ELF-1 (cell line): ENCODE measurements at regions not wholly inside any gene's neighbourhood (a gene's known extent, or its start where the extent isn't known, plus 50 kb on each side); places are given as distances from the start of the nearest gene placed in this dataset.

Source experiments
- DNase-seq: peaks from one replicate; pipeline ENCODE4 v3.0.0-alpha.2; 2016; ENCODE audit warnings: low read depth, low spot score

DNA sequence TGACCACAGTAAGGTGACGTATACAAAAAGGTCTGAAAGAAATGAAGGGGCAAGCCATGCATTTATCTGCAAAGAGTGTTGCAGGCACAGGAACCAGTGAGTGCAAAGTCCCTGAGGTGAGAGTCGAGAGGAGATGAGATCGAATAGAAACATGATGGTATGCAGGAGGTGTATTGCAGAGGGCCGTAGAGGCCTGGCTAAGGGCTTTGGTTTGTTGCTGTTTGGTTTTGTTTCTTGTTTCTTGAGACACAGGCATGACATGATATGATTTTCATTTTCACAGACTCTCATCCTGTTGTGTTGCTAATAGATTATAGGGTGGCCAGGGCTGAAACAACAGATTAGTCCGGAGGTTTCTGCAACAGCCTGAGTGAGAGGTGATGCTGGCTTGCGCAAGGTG, 80.4 kb downstream of the HSPH1 start:
- no peak for DNase-seq

DNA sequence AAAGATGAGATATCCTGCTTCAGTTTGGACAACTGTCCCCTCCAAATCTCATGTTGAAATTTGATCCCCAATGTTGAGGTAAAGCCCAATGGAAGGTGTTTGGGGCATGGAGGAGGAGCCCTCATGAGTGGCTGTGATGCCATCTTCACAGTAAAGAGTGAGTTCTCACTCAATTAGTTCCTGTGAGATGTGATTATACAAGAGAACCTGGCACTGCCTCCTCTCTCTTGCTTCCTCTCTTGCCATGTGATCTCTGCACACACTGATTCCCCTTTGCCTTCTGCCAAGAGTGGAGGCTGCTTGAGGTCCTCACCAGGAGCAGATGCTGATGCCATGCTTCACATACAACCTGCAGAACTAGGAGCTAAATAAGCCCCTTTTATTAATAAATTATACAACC, 86.9 kb downstream of the HSPH1 start:
- DNase-seq, result no peak

DNA sequence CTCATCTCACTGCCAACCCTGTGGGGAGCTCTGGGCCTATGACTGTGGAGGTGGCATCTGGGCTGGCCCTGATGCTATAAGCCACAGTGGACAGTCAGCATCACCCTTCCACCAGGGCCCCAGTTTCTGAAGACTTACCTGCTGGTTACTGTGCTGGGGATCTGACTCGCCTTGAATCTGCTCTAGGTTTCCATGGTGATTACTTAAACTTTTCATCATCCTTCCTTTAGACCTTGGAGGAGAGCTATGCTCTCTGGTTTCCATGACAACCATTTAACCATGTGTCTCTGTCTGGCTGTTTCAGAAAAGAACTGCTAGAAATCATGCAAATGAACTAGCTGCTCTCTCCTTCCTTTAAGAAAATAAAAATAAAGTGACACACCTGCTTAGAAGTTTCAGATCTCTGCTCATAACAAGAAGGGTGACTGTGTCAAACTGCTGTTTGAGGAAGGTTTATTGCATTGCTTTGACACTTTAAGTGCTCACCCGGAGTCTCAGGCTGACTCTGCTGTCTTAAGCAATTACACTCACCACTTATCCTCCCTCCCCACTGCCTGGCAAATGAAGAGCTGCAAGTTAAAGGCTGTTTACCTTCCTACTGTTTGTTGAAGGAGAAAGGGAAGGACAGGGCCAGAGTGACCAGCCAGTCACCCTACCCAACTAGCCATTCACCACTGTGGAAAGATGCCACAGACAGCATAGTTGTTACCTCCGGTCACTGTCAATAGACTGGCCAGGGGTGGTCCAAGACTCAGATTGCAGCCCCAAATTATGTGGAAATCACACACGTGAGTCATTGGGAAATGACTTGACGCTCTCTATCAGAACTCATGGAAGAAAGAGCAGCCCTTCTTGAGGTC, 87.6 kb downstream of the HSPH1 start:
- no peak for DNase-seq

DNA sequence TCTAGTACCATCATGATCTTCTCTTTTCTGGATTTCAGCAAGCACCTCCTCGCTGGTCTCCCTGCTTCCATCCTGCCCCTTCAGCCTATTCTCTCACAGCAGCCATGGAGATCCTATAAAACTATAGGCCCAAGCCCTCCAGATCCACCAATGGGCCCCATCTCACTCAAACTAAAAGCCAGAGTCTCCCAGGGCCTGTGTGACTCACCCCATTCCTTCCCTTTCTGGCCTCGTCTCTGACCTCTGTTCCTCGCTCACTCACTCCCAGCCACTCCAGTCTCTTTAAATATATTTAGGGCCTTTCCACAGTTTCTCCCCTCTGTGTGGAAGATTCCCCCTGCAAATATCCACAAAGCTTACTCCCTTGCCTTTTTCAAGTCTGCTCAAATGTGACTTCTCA, 89.7 kb downstream of the HSPH1 start:
- DNase-seq, result no peak

- peak; percentile 63 for DNase-seq
Observed at GRCh38 chr13:31069808-31070534, 91.7 kb downstream of the HSPH1 start.

DNA sequence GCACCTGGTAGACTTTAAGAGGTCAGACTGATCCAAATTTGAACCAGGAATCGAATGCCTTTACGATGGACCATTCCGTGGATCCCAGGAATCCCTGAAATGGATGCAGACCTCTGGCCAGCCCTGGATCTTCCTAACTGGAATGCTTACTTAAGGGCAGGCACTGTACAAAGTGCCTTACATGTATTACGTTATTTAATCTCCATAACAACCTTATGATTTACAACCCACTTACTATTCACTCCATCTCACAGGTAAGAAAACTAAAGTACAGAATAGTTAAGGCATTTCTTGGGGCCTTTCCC, 93.6 kb downstream of the HSPH1 start:
- no peak for DNase-seq

DNA sequence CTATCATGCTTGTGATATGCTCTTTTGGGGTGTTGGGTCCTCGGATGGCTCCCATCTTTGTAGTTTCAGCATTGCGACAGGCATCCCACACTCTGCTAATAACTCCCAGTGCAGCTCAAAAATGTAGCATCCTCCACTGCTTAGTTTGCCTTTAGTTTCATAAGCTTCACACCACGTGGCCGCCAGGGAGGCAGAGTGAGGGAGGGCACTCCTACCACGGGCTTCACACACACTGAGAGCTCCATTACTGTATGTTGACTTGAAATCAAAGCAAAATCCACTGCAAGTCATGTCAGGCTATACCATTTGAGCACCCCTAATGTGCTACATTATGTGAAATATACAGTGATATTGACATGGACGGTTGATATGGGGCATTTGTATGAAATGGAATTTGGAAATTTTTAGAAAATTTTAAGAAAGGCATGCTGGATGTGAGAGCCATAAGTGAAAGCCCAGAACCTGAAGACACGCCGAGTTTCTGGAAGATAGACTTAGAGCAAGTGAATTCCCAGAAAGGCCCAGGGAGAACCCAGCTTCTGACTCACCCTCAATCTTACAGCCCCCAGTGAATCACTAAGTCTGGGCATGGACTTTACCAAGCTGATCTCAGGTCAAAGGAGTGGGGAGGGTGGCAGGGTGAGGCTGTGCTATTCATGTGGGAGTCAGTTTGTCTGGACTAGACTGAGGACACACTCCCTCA, 94.1 kb downstream of the HSPH1 start:
- no peak for DNase-seq

GRCh38 chr13:31064636-31065035, 97.1 kb downstream of the HSPH1 start:
- DNase-seq, result no peak

DNA sequence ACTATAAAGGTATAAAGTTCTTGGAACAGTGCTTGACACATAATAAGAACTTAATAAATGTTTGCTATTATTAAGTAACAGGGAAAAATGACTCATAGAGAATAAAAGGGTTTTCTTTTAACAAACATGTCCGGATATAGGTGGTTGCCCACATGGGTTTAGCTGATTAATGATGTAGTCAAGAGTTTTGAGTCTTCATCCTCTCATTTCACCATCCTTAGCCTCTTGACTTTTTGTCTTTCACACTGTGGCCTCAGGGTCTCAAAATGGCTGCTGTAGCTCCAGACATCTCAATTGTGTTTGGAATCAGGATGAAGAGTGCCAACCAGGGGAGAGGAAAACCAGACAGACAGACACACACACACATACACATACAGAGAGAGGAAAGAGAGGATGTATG, 97.9 kb downstream of the HSPH1 start:
- DNase-seq, result no peak

- DNase-seq, result no peak
Observed at GRCh38 chr13:31060655-31061054, 101.0 kb downstream of the HSPH1 start.

GRCh38 chr13:31060220-31060619, 101.5 kb downstream of the HSPH1 start:
- DNase-seq, result no peak

GRCh38 chr13:31057403-31058033, 104.2 kb downstream of the HSPH1 start:
- DNase-seq, result no peak

DNA sequence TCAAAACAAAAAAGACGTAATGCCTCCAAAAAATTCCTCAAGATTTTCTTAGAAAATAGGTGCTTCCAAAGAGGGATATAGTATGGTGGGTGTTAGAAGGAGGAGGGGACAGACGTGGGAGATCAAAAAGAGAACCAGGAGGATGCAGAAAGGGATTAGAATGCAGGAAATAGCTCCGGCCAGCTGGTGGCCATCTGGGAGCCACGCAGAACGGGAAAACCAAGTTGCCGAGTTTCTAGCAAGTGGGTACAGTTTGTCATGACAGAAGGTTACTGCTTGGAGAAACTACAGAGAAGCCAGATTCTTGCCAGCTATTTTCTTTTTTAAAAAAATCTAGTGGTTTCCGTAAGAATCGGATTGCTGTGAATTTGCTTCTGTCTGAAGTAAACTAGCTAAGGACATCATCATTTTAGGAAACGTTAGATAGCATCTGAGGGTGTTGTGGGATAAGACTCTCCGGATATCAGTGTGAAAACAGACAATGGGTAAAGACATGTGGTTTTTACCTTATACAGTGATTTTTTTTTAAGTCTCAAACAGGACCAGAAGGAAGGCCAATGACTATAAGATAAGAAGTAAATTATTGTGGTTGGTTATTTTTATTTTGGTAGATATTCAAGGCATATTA, 104.9 kb downstream of the HSPH1 start:
- no peak for DNase-seq

DNA sequence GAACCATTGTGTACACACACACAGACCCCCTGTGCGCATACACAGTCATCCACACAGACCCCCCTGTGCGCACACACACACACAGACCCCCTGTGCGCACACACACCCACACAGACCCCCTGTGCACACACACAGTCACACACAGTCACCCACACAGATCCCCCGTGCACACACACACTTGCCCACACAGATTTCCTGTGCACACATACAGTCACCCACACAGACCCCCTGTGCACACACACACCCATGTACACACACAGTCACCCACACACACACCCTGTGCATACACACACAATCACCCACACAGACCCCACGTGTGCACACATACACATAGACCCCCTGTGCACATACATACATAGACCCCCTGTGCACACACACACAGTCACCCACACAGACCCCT, 106.1 kb downstream of the HSPH1 start:
- DNase-seq, result no peak

GRCh38 chr13:31054632-31055031, 107.1 kb downstream of the HSPH1 start:
- DNase-seq, result no peak

- DNase-seq, result no peak
Observed at GRCh38 chr13:31053896-31054295, 107.8 kb downstream of the HSPH1 start.

- DNase-seq, result no peak
Observed at GRCh38 chr13:31053091-31053490, 108.6 kb downstream of the HSPH1 start.

DNA sequence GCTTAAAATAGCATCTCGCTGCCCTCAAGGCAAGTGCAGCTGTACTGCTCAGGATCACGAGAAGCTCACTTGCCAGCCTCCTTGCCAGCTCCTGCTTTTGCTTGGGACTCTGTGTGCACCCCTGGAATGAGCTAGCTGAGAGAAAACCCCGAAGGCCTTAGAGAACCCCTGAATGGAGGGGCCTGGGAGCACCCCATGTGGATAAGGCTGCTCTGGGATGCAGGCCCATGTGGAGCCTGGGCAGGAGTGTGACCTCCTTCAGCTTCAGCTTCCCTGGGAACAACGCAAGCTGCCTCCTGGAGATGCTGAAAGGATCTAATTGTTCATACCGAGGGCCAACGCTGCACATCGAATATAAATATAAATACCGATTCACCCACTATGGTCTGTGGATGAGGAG, 109.2 kb downstream of the HSPH1 start:
- DNase-seq, result no peak

DNA sequence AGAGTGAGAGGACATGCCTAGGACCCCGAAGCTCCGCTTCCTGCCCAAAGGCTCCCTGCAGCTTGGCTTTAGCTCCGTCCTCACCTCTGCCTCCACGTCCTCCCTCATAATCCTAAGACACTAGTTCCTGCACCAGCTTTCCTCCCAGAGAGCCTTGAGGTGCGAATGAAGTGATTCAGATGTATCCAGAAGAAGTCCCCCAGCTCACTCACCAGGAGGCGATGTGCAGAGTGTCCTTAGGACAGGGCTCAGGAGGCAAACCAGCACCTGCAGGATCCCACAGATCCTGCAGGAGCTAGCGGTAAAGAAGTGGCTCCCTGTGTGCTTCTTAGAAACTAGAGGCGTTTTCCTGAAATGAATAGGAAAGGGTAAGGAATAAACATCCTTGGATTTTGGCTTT, 109.7 kb downstream of the HSPH1 start:
- DNase-seq, result peak; percentile 50

DNA sequence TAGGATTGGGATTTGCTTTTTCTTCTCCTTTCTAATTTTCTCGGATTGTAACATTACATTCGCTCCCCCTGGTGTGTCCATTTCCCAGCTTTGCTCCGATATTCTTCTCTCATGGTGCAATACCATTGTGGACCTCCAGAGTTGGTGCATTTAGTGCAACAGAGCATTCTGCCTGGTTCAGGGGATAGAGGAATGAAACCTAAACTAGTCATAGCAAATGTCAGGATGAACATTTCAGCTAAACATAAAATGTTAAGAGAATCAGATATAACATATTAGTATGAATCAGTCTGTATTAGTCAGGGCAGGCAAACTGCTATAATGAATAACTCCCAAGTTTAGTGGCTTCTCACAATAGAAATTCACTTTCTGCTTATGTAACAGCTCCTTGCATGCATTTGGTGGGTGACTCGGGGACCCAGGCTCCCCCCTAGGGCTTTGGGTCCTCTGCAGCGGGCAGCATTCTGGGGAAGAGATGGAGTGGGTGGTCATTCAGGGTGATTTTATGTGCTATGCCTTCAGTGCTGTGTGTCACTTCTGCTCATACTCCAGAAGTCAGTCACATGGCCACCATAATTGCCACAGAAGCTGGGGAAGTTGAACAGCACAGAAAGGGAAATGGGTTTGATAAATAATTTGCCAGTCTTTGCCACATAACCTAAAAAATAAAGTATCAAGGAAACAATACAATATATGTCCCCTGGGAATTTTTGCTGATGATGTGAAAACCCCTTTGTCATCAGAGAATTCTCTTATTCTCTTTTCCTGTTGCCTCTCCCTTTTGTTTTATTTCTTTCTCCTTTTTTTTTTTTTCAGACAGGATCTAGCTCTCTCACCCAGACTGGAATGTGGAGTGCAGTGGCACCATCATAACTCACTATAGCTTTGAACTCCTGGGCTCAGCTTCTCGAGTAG, 111.0 kb downstream of the HSPH1 start:
- no peak for DNase-seq

DNA sequence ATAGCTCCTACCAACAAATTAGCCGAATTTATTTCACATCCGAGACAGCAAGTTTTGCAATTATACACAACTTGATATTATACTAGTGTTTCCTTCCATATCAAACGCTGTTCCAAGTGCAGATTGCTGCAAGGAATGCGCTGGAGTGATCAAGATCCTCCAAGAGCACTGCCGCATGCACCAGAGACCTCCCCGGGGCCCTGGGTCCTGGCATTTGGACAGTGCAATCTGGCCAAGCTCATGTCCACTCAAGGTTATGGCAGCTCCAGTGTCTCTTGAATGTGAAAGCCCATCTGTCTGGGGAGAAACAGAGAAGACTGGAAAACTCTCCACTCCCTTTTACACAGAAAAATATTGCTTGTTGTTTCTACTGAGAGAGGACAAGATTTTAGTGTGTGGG, 111.9 kb downstream of the HSPH1 start:
- no peak for DNase-seq
